ENCODE measurements at regions not wholly inside any gene's neighbourhood (a gene's known extent, or its start where the extent isn't known, plus 50 kb on each side); places are given as distances from the start of the nearest gene placed in this dataset.

DNA sequence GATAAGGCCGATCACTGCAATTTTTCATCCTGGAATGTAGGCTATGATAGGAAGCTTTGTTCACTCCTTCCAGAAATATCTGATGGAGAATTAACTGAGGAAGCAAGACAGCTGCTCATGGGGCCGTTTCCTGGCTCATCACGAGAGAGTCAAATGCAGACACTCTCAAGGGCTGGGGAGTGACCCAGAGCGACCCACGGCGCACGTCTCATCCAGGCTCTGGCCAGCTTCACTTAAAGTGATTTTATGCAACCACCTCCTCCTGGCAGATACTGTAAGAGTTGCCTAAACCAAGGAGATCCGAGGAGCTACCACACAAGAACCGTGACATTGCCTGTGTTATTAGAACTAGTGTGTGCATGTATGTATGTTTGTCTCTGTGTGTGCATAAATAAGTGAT, 530.8 kb downstream of the TCERG1L start:
- TF ChIP-seq, protein P1, sequence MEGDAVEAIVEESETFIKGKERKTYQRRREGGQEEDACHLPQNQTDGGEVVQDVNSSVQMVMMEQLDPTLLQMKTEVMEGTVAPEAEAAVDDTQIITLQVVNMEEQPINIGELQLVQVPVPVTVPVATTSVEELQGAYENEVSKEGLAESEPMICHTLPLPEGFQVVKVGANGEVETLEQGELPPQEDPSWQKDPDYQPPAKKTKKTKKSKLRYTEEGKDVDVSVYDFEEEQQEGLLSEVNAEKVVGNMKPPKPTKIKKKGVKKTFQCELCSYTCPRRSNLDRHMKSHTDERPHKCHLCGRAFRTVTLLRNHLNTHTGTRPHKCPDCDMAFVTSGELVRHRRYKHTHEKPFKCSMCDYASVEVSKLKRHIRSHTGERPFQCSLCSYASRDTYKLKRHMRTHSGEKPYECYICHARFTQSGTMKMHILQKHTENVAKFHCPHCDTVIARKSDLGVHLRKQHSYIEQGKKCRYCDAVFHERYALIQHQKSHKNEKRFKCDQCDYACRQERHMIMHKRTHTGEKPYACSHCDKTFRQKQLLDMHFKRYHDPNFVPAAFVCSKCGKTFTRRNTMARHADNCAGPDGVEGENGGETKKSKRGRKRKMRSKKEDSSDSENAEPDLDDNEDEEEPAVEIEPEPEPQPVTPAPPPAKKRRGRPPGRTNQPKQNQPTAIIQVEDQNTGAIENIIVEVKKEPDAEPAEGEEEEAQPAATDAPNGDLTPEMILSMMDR (conservative IDR thresholded peaks at IDR 0.05; ENCODE audit: low read length) = no peak
- TF ChIP-seq EZH2phosphoT487 (IDR thresholded peaks at IDR 0.05; ENCODE audit: borderline replicate concordance, low read depth, low read length) = no peak
